Activated CD4-positive, alpha-beta T cell treated with anti-CD3 and anti-CD28 coated beads, Interleukin-10, Interleukin-2, amounts not matched to agents 100 ng/mL and 50 ng/mL, durations not matched to agents 16 hours and 8 hours (primary cell): ENCODE measurements at regions not wholly inside any gene's neighbourhood (a gene's known extent, or its start where the extent isn't known, plus 50 kb on each side); places are given as distances from the start of the nearest gene placed in this dataset.

Experiments used
- DNase-seq: peaks from one replicate; pipeline ENCODE4 v3.0.0-alpha.2; 2020

- DNase-seq = no peak
Measured at GRCh38 chr11:80458376-80458775, 1017.5 kb upstream of the TENM4 start.

GRCh38 chr11:80457823-80458222 lies 1017.0 kb upstream of the TENM4 start:
- no peak for DNase-seq

GRCh38 chr11:80455818-80456217 lies 1015.0 kb upstream of the TENM4 start:
- no peak for DNase-seq

GRCh38 chr11:80451105-80451504 lies 1010.3 kb upstream of the TENM4 start:
- no peak for DNase-seq

GRCh38 chr11:80448709-80449108 lies 1007.9 kb upstream of the TENM4 start:
- no peak for DNase-seq

- no peak for DNase-seq
Measured at GRCh38 chr11:80443177-80443576, 1002.3 kb upstream of the TENM4 start.

- DNase-seq = no peak
Measured at GRCh38 chr11:80441821-80442220, 1001.0 kb upstream of the TENM4 start.

DNA sequence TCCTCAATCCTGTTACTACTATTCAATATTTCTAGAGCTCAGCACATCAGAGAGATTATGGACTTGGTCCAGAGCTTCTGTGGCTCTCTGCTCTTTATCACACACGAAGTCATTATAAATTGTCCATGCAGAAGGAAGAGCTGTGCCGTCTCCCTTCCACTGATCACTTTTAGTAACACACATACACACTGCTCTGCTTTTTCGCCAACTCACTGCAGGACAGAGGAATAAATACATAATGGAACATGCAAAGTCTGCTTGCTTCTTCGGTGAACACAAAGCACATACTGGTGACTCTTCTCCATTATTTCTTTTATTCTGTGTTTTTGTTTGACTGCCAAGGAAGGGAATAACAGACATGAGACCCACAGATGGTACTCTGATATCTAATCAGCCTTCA lies 1000.0 kb upstream of the TENM4 start:
- DNase-seq = no peak

DNA sequence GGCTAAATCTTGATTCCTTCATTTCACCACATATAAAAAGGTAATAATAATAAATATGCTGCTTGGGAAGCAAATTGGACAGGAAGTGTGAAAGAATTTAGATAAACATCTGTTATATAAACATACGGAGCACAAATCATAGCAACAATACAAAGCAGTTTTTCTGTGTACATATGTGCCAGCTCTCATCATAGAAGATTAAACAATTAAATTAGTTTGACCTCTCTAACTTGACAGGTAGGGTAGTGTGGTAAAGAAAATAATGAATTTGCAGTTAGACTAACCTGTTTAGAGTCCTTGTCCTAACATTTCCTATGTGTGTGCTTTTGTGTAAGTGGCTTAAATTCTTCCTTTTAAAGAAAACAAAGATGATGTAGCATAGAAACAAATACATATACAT lies 995.7 kb upstream of the TENM4 start:
- DNase-seq = no peak

GRCh38 chr11:80435345-80435744 lies 994.5 kb upstream of the TENM4 start:
- no peak for DNase-seq

DNA sequence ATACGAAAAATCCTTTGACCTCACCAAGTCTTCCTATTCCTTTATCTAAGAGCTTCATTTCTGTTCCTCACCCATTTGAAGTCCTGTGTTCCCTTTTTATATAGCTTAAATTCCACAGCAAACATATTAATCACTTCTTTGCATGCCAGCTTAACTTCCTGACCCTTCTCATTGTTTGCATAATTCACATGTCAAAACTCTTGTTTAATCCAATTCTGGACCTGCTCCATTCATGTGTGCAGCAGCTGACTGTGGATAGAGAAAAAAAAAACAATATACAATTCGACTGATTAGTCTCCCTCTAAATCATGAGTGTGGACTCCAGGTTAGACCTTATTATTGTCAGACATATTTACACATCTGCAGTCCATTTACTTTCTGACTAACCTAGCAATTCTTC lies 991.2 kb upstream of the TENM4 start:
- no peak for DNase-seq

DNA sequence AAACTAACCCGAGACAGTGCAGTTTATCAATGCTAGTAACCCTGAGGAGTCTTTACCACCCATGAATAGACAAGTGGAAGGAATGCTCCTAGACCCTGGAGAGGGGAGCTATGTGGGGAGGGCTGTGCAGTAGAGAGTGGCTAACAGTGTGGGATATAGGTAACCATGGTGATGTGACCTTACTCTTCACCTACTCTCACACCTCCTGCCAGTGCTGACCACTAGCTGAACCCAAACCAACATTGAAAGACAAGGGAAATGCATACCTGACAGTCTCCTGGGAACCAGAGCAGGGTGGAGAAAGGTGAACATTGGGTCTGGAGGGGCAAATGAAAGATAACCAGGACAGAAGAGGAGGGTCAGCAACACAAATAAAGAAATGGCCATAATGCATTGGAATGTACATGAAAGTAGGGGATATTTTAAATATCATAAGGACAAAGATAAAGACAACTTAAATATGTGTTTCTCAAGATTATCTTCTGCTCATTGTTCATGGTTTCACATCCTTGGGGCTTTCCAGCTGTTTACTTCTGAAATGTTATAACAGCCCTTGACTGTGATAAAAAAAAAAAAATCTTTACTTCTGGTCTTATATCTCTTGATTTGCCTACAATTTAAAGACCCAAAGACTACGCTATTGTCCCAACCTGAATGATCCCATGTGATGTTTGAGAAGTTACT lies 983.3 kb upstream of the TENM4 start:
- DNase-seq = no peak

- no peak for DNase-seq
Measured at GRCh38 chr11:80420374-80420773, 979.5 kb upstream of the TENM4 start.

- DNase-seq = no peak
Measured at GRCh38 chr11:80417681-80418080, 976.9 kb upstream of the TENM4 start.

GRCh38 chr11:80415580-80415979 lies 974.8 kb upstream of the TENM4 start:
- DNase-seq = no peak

DNA sequence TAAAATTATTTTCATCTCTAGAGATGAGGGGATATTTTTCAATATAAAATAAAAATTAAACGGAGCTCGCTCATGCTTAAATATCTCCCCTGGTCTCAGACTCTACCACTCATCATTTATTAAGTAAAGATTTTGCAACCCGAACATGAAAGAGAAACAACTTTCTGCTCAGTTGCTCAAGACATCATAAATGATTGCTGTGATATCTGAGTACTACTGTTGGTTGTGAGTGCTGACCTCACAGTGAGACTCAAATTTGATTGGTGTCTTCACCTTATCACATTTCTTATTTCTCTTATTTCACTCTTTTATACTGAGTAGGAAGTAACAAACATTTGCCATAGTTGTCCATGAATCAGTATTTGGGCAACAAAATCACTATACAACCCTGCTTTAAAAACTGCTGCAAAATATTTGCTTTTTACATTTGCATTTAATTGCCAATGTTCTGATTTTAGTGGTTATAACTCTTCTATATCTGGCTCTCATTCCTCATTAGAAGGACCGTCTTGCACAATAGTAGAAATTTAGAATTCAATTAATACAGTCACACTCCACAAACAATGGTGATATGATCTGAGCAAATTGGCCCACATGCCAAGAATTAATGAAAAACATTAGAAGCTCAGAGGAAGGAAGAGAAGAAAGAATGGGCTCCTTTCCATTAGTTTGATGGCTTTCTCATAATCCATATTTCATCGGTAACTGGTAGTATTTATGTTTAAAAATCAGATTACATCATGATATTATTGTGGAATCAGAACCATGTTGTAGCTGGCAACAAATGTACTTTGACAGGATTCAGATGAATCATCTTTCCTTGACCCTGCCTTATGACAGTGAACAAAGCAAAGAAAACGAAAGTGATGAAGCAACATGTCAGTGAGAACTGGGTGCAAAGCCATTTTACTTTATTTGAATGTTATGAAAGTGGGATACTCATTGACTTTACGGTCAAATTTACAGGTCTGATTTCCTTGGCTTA lies 973.6 kb upstream of the TENM4 start:
- no peak for DNase-seq

DNA sequence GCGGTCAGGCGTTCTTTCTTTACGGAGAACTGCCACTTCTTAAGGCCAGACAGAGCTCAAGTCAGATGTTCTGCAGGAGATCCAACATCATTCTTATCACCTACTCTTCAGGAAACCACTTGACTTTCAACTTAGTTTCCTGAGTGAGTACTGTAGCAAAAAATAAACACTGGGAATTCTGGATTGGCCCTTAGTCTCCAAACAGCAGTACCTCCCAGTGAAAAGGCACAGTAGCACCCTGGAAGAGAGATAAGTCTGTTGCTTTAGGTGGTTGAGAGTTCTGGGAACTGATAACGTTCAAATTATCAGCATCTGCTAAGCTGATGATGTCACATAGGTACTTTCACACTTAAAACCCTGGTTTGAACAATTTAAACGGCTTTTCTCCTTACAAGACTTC lies 971.8 kb upstream of the TENM4 start:
- no peak for DNase-seq

DNA sequence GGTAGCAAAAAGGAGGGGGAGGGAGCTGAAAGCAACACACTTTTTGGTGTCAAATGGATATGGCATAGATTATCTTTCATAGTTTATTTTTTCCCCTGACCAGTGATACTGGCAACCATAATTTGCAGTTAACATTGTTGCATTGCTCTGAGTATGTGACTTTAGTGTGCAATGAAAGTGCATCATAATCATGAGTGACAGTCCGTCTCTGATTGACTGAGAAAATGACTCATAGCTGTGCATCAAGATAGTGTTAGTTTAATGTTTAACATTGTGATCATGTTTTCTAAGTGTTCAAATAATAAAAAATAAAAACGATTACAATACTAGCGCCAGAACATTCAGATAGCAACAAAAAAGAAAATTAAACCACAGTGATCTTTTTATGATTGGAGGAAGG lies 952.4 kb upstream of the TENM4 start:
- DNase-seq = no peak

DNA sequence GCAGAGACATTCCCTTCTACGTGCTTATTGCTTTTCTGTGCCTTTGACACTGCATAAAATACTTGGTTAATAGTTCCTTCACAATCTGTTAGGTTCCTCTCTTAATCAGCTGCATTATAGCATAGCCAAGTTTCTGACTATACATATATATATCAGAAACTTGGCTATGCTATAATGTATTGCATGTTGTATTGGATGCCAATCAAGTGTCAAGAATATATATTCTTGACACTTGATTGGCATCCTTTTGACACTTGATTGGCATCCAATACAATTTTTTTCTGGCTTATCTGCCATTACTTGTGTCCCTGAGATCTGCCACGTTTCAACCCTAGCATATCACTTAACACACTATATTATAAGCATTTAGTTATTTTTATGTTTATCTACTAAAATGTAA lies 949.7 kb upstream of the TENM4 start:
- no peak for DNase-seq

GRCh38 chr11:80388536-80388935 lies 947.7 kb upstream of the TENM4 start:
- DNase-seq = no peak

DNA sequence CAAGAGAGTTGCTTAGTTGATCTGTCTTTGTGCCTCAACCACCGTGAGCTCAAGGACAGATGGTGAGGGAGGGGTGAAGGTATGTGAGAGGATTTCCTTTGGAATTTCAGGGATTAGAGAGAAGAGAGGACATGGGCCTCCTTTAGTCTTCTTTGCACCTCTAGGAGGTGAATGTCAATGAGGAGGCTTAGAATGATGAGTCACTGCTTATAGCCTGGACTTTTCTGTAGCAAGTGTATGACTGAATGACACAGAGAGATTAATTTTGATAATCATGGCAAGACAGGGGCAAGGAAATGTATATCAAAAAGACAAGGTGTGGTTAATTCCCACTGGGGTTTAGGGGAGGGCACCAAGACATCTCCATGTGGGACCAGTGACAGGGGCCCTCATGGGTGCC lies 947.3 kb upstream of the TENM4 start:
- DNase-seq = no peak

DNA sequence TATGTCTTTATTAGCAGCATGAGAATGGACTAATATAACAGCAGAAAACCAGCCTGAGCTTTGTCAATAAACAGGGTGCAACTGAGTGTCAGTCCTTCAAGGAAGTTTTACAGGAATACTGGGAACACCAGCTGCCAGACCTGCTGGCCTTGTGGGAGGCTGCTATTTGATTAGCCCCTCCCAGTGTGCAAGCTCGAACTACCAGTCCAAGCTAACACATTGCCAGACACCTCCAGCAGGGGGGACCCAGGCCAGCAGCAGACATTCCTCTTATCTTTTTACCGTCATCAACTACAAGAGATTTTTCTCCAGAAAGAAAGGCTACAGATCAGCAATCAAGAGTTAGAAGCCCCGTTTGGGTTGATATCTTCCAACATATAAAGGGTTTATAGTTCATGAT lies 942.8 kb upstream of the TENM4 start:
- no peak for DNase-seq

- DNase-seq = no peak
Measured at GRCh38 chr11:80379620-80380278, 938.9 kb upstream of the TENM4 start.

DNA sequence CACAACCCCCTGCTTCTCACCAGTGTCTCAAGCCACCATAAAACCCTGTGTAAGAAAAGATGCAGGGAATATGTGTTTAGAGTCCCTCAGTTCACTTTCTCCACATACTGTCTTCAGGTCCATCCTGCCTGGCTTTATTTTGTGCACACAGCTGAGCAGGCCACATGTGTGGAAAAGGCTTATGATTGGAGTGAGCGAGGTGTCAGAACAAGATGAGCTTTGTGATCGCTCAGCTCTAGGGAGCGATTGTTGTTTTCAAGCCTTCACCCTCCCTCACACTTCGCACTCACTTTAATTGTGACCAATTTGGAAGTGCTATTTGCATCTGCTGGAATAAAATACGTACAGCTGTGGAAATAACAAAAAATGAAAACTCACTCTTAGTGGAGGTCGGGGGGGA lies 931.1 kb upstream of the TENM4 start:
- DNase-seq = no peak
